ENCODE measurements at regions not wholly inside any gene's neighbourhood (a gene's known extent, or its start where the extent isn't known, plus 50 kb on each side); places are given as distances from the start of the nearest gene placed in this dataset.
"Not testable (repeated sequence)": the region's sequence is repeated elsewhere in the genome, so short reads cannot be mapped to it uniquely, and the experiment has no call there.

DNA sequence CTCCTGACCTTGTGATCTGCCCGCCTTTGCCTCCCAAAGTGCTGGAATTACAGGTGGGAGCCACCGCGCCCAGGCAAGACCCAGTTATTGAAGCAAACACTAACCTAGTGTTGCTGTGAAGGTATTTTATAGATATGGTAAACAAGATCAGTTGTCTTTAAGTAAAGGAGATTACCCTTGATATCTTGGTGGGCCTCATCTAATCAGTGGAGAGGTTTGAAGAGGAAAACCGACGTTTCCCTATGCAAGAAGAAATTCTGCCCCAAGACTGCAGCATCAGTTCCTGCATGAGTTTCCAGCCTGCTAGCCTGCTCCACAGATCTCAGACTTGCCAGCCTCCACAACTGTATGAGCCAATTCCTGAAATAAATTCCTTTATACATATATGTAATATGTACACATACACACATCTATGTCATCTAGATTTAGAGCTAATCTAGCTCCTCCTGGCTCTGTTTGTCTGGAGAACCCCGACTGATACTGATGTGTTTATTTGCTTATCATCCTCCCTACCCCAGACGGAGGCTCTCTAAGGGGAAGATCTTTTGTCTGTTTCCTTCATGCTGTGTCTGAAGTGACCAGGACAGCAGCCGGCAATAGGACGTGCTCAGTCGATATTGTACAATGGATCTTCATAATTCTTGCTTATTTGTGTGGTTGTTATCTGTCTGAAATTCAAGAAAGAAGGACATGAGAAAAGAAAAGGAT is 90.9 kb downstream of the IER5 start:
- no peak for FAIRE-seq

GRCh38 chr1:181179987-181180365 is 91.5 kb downstream of the IER5 start:
- TF ChIP-seq POLR2A (IDR thresholded peaks at IDR 0.05; ENCODE audit: low read depth, low read length), result no peak
- DNase-seq (ENCODE audit: insufficient read length, low spot score), result no peak
- FAIRE-seq, result no peak

More for the DNA sequence above, 90.9 kb downstream of the IER5 start:
- DNase-seq (ENCODE audit: insufficient read length, low spot score), result no peak
- TF ChIP-seq POLR2A (IDR thresholded peaks at IDR 0.05; ENCODE audit: low read depth, low read length), result no peak

- TF ChIP-seq POLR2A (IDR thresholded peaks at IDR 0.05; ENCODE audit: low read depth, low read length), result no peak
- no peak for DNase-seq (ENCODE audit: insufficient read length, low spot score)
- no peak for FAIRE-seq
Observed at GRCh38 chr1:181180407-181181031, 92.0 kb downstream of the IER5 start.

- TF ChIP-seq POLR2A (IDR thresholded peaks at IDR 0.05; ENCODE audit: low read depth, low read length), result no peak
- FAIRE-seq, result no peak
Observed at GRCh38 chr1:181181792-181182585, 93.5 kb downstream of the IER5 start.

GRCh38 chr1:181184621-181185020 is 96.1 kb downstream of the IER5 start:
- TF ChIP-seq POLR2A (IDR thresholded peaks at IDR 0.05; ENCODE audit: low read depth, low read length), result no peak
- DNase-seq (ENCODE audit: insufficient read length, low spot score), result no peak
- no peak for FAIRE-seq

More at GRCh38 chr1:181181792-181182585, 93.5 kb downstream of the IER5 start:
- DNase-seq (ENCODE audit: insufficient read length, low spot score), result no peak

DNA sequence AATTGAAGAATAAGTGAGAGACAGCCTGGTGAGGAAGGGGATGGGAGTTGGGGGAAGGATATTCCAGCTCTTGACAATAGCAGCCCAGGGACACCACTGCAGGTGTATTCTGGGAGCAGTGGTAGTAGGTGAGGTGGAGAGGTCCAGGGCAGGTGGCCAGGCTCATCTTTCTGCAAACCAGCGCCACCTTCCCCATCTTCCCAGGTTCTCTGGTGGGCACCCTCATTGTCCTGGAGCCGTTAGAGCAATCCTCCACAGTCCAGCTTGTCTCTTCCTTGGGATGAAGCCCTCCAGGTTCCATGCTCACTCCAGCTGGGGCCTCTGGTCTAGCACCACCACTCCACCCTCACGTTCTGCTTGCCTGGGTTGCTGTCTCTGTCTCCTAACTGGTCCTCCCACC is 97.0 kb downstream of the IER5 start:
- TF ChIP-seq POLR2A (IDR thresholded peaks at IDR 0.05; ENCODE audit: low read depth, low read length), result no peak
- FAIRE-seq, result no peak
- DNase-seq (ENCODE audit: insufficient read length, low spot score), result no peak

- DNase-seq (ENCODE audit: insufficient read length, low spot score); FAIRE-seq: not testable (repeated sequence)
Observed at GRCh38 chr1:181186133-181186532, 97.6 kb downstream of the IER5 start.

DNA sequence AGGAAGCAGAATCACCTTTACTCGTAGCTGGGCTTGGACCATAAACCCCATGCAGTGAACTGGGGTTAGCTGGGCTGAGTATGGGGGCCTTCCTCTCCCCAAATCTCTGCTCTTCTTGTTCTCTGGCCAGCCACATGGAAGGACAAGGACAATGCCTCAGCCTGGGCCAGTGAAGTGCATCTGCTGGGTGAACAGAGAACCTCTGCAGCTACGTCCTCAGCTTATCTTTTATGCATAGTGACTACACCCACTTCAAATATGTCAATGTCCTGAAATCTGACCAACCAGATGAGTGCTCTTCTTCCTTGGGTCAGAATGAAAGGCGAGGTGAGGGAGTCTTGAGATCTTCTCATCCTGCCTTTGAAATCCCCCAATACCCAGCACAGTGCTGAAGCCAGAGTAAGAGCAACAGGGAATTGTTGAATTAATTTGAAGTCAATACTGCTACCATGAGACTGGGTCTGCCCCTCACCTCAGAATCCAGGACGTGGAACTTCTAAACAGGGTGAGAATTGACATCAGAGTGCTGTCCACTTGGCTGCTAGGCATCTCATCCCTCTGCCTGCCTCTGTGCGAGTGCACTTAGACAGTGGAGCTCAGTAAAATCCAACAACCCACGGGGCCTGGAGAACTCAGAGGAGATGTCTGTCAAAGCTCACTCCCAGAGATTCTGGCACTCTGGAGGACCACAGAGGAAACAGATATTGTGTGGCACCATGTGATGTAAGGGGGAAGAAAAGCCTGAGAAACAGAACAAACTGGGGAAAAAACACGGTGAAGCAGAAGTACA is 99.0 kb downstream of the IER5 start:
- FAIRE-seq (no peak), DNase-seq (ENCODE audit: insufficient read length, low spot score) (no peak)
- no peak for TF ChIP-seq POLR2A (IDR thresholded peaks at IDR 0.05; ENCODE audit: low read depth, low read length)

DNA sequence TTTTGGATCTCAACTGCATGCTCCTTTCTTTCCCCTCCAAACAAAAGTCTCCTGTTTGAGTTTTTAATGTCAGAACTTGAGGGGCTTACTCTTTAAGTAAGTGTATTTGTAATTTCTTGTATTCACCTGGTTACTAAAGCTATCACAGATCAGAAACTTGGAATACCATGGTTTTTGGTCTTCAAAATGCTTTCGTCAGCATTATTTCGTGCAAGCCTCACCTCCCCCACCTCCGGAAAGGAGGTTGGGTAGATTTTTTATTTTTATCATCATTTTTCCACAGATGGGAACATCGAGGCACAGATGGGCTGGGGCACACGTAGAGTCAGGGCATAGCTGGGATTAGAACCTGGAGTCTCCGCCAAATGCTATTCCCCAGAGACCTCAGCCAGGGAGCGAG is 100.7 kb downstream of the IER5 start:
- DNase-seq (ENCODE audit: insufficient read length, low spot score) (no peak), FAIRE-seq (no peak)
- no peak for TF ChIP-seq POLR2A (IDR thresholded peaks at IDR 0.05; ENCODE audit: low read depth, low read length)

DNA sequence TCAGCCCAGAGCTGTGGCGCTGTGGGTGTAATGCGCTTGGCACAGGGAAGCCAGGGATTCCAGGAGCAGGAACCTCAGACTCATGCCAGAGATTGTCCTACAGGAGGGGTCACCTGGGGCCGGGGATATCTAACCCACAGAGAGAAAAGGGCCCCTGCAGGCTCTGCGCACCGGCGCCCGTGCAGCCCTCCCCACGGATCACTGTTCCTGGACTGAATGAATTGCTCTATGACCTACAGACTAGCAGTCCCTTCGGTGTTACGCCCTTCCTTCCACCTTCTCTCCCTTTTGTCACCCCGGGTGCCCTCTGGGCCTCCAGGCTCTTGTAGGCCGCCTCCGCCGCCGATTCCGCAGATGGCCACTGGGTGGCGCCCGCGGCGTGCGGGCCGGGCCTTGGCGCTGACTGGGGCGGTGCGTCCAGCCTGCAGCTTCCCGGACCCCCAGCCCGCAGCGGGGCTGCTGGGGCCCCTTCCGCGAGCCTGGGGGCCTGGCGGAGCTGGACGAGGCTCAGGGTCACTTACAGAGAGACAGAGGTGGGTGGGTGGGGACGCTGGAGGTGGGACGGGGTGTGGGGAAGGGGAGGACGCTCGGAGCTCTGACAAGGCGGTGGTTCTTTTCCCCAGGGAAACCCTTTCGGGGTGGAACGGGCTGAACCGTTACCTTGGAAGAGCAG is 101.3 kb downstream of the IER5 start:
- TF ChIP-seq POLR2A (IDR thresholded peaks at IDR 0.05; ENCODE audit: low read depth, low read length), result no peak
- DNase-seq (ENCODE audit: insufficient read length, low spot score) (peak; percentile 84), FAIRE-seq (no peak)

- no peak for FAIRE-seq
- DNase-seq (ENCODE audit: insufficient read length, low spot score), result no peak
- TF ChIP-seq POLR2A (IDR thresholded peaks at IDR 0.05; ENCODE audit: low read depth, low read length), result no peak
Observed at GRCh38 chr1:181190364-181191035, 102.0 kb downstream of the IER5 start.

GRCh38 chr1:181191494-181192040 is 103.1 kb downstream of the IER5 start:
- TF ChIP-seq POLR2A (IDR thresholded peaks at IDR 0.05; ENCODE audit: low read depth, low read length), result no peak
- FAIRE-seq, result no peak

DNA sequence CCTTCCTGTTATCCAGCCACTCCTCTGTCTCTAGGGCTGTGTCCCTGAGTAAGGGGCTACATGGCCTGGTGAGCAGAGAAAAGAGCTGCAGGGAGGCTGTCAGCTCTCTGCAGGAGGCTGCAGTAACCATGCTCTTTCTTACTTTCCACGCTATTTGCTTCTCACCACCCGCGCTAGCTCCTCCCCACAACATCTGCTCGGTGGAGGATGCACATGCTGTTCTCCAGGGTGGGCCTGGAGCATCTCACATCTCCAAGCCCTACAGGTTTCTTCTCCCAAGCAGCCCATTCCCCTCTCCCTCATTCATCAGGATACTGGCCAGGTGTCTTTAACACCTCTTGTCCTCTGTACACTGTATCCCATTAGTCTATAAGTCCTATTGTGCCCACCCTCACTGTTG is 103.8 kb downstream of the IER5 start:
- DNase-seq (ENCODE audit: insufficient read length, low spot score), result no peak

More at GRCh38 chr1:181191494-181192040, 103.1 kb downstream of the IER5 start:
- no peak for DNase-seq (ENCODE audit: insufficient read length, low spot score)

More for the DNA sequence above, 103.8 kb downstream of the IER5 start:
- TF ChIP-seq POLR2A (IDR thresholded peaks at IDR 0.05; ENCODE audit: low read depth, low read length), result no peak
- no peak for FAIRE-seq

Data from H54 (cell line).